Mesendoderm (in vitro differentiated cells): ENCODE measurements at regions not wholly inside any gene's neighbourhood (a gene's known extent, or its start where the extent isn't known, plus 50 kb on each side); places are given as distances from the start of the nearest gene placed in this dataset.
"Not testable (repeated sequence)": the region's sequence is repeated elsewhere in the genome, so short reads cannot be mapped to it uniquely, and the experiment has no call there.

Experiments used
- DNase-seq: peaks from one replicate; pipeline ENCODE4 v3.0.0; 2013
- H2AK5ac ChIP-seq: 2 replicates; pipeline ENCODE4 v1.6.1; 2013; ENCODE audit warnings: low read length, inconsistent platforms
- H2BK120ac ChIP-seq: 2 replicates; pipeline ENCODE4 v1.6.1; 2013; ENCODE audit warnings: low read depth, mild to moderate bottlenecking, low read length, moderate library complexity, mixed read lengths
- H2BK15ac ChIP-seq: replicated peaks from 2 replicates; pipeline ENCODE4 v1.6.1; 2013; ENCODE audit warnings: low read depth, mild to moderate bottlenecking, moderate library complexity
- H2BK5ac ChIP-seq: 2 replicates; pipeline ENCODE4 v1.6.1; 2013; ENCODE audit warnings: low read length, inconsistent platforms
- H3K18ac ChIP-seq: 2 replicates; pipeline ENCODE4 v1.6.1; 2013; ENCODE audit warnings: mild to moderate bottlenecking, low read length, mixed read lengths
- H3K23ac ChIP-seq: one replicate; pipeline ENCODE4 v1.6.1; 2013; ENCODE audit warnings: low read length
- H3K27ac ChIP-seq: 2 replicates; pipeline ENCODE4 v1.5.1; 2013; ENCODE audit warnings: low read depth, mild to moderate bottlenecking, inconsistent platforms, low read length, moderate library complexity
- H3K27me3 ChIP-seq: 2 replicates; pipeline ENCODE4 v1.6.1; 2013; ENCODE audit warnings: low read length, control low read depth, mild to moderate bottlenecking, inconsistent platforms; ENCODE audit not compliant: insufficient read depth, poor library complexity
- H3K36me3 ChIP-seq: 2 replicates; pipeline ENCODE4 v1.6.1; 2013; ENCODE audit warnings: low read length, inconsistent platforms; ENCODE audit not compliant: control insufficient read depth, insufficient read depth
- H3K4ac ChIP-seq: one replicate; pipeline ENCODE4 v1.6.1; 2013; ENCODE audit warnings: low read depth, mild to moderate bottlenecking, low read length, moderate library complexity
- H3K4me1 ChIP-seq: 2 replicates; pipeline ENCODE4 v1.6.1; 2013; ENCODE audit warnings: low read depth, low read length, inconsistent platforms; ENCODE audit not compliant: control insufficient read depth
- H3K4me2 ChIP-seq: 2 replicates; pipeline ENCODE4 v1.6.1; 2013; ENCODE audit warnings: low read length
- H3K4me3 ChIP-seq: 2 replicates; pipeline ENCODE4 v1.5.1; 2013; ENCODE audit warnings: mild to moderate bottlenecking, low read length
- H3K56ac ChIP-seq: one replicate; pipeline ENCODE4 v1.6.1; 2013; ENCODE audit warnings: low read length
- H3K79me1 ChIP-seq: 2 replicates; pipeline ENCODE4 v1.6.1; 2013; ENCODE audit warnings: low read length, inconsistent platforms
- H3K79me2 ChIP-seq: 2 replicates; pipeline ENCODE4 v1.6.1; 2013; ENCODE audit warnings: mild to moderate bottlenecking, low read length; ENCODE audit not compliant: control insufficient read depth, insufficient read depth
- H3K9ac ChIP-seq: 2 replicates; pipeline ENCODE4 v1.6.1; 2013; ENCODE audit warnings: low read length, inconsistent platforms
- H4K5ac ChIP-seq: one replicate; pipeline ENCODE4 v1.6.1; 2013; ENCODE audit warnings: low read length
- H4K8ac ChIP-seq: one replicate; pipeline ENCODE4 v1.6.1; 2013; ENCODE audit warnings: low read depth, mild to moderate bottlenecking, control low read depth, low read length, moderate library complexity
- WGBS: extraction: QIAGEN DNeasy Blood & Tissue Kit; methylation state at CpG from one replicate; pipeline ENCODE4 v1.1.7; 2013; ENCODE audit warnings: low lambda C conversion rate, missing lambda C conversion rate; ENCODE audit not compliant: insufficient coverage; ENCODE audit errors: extremely low coverage; 5-methylcytosine and 5-hydroxymethylcytosine counted together

GRCh38 chr2:239594772-239595608 lies 194.2 kb upstream of the HDAC4 start:
- H3K79me2 ChIP-seq = no peaks in the 10 kb centered on the region
- no peak overlapping the region for H4K8ac ChIP-seq
- no peak overlapping the region for H3K18ac ChIP-seq
- H3K9ac ChIP-seq = no peak overlapping the region
- H4K5ac ChIP-seq = no peak overlapping the region
- no CpG with 5 or more reads among the region's 20 CpGs for WGBS
- no peaks in the 10 kb centered on the region for H3K36me3 ChIP-seq
- H2BK15ac ChIP-seq = no peak overlapping the region
- H2BK120ac ChIP-seq = no peak overlapping the region
- no peak overlapping the region for H3K23ac ChIP-seq
- no peak for DNase-seq
- H3K56ac ChIP-seq = no peak overlapping the region
- no peak overlapping the region for H3K27ac ChIP-seq
- H3K27me3 ChIP-seq = no peaks in the 10 kb centered on the region
- H3K4me3 ChIP-seq = no peak overlapping the region
- H3K4ac ChIP-seq = no peak overlapping the region
- H3K4me2 ChIP-seq = no peak overlapping the region
- H2AK5ac ChIP-seq = no peak overlapping the region
- H3K4me1 ChIP-seq = no peaks in the 10 kb centered on the region
- H3K79me1 ChIP-seq = no peaks in the 10 kb centered on the region
- no peak overlapping the region for H2BK5ac ChIP-seq

- Histone ChIP-seq H2BK15ac (no peak overlapping the region), H4K5ac (no peak overlapping the region), H3K4me2 (no peak overlapping the region), H3K27ac (no peak overlapping the region), H4K8ac (no peak overlapping the region), H3K9ac (no peak overlapping the region), H3K56ac (no peak overlapping the region), H3K36me3 (no peaks in the 10 kb centered on the region), H3K18ac (no peak overlapping the region), H3K23ac (no peak overlapping the region), H3K4me3 (no peak overlapping the region), H2BK120ac (no peak overlapping the region), H3K4me1 (no peaks in the 10 kb centered on the region), H3K27me3 (no peaks in the 10 kb centered on the region), H3K4ac (no peak overlapping the region), H3K79me1 (no peaks in the 10 kb centered on the region), H2AK5ac (no peak overlapping the region), H3K79me2 (no peaks in the 10 kb centered on the region), H2BK5ac (no peak overlapping the region)
- DNase-seq = no peak
- WGBS = no CpG with 5 or more reads among the region's 17 CpGs
These were observed 193.4 kb upstream of the HDAC4 start for GRCh38 chr2:239594019-239594771.

- Histone ChIP-seq H3K36me3 (no peaks in the 10 kb centered on the region), H3K18ac (no peak overlapping the region), H4K8ac (no peak overlapping the region), H3K27ac (no peak overlapping the region), H4K5ac (no peak overlapping the region), H2BK15ac (no peak overlapping the region), H3K4me2 (no peak overlapping the region), H3K79me2 (no peaks in the 10 kb centered on the region), H3K27me3 (no peaks in the 10 kb centered on the region), H3K56ac (no peak overlapping the region), H2AK5ac (no peak overlapping the region), H3K9ac (no peak overlapping the region), H3K79me1 (no peaks in the 10 kb centered on the region), H2BK120ac (no peak overlapping the region), H3K4me1 (no peaks in the 10 kb centered on the region), H3K4me3 (no peak overlapping the region), H2BK5ac (no peak overlapping the region), H3K23ac (no peak overlapping the region), H3K4ac (no peak overlapping the region)
- no peak for DNase-seq
- no CpG with 5 or more reads among the region's 6 CpGs for WGBS
These were observed 192.6 kb upstream of the HDAC4 start for GRCh38 chr2:239593455-239593854.

- H3K4ac ChIP-seq, H3K27ac ChIP-seq, H2BK15ac ChIP-seq, H2BK5ac ChIP-seq, H3K9ac ChIP-seq, H4K8ac ChIP-seq, H4K5ac ChIP-seq, DNase-seq, H2AK5ac ChIP-seq, H3K4me2 ChIP-seq, H3K56ac ChIP-seq, H3K27me3 ChIP-seq, H3K23ac ChIP-seq, H3K36me3 ChIP-seq, H3K18ac ChIP-seq, H3K4me1 ChIP-seq, H3K79me2 ChIP-seq, H3K79me1 ChIP-seq, H2BK120ac ChIP-seq, H3K4me3 ChIP-seq: not testable (repeated sequence)
- WGBS = no CpG with 5 or more reads among the region's 16 CpGs
These were observed 191.9 kb upstream of the HDAC4 start for GRCh38 chr2:239592629-239593290.

GRCh38 chr2:239590995-239591915 lies 190.4 kb upstream of the HDAC4 start:
- Histone ChIP-seq H3K56ac (no peak overlapping the region), H3K4me1 (no peaks in the 10 kb centered on the region), H3K4me2 (no peak overlapping the region), H4K5ac (no peak overlapping the region), H3K4ac (no peak overlapping the region), H3K18ac (no peak overlapping the region), H3K23ac (no peak overlapping the region), H3K79me2 (no peaks in the 10 kb centered on the region), H2AK5ac (no peak overlapping the region), H3K27ac (no peak overlapping the region), H3K79me1 (no peaks in the 10 kb centered on the region), H2BK15ac (no peak overlapping the region), H2BK120ac (no peak overlapping the region), H3K27me3 (no peaks in the 10 kb centered on the region), H2BK5ac (no peak overlapping the region), H4K8ac (no peak overlapping the region), H3K9ac (no peak overlapping the region), H3K36me3 (no peaks in the 10 kb centered on the region), H3K4me3 (no peak overlapping the region)
- DNase-seq = no peak
- WGBS = no CpG with 5 or more reads among the region's 21 CpGs
